ENCODE measurements at regions not wholly inside any gene's neighbourhood (a gene's known extent, or its start where the extent isn't known, plus 50 kb on each side); places are given as distances from the start of the nearest gene placed in this dataset.

GRCh38 chr13:65829241-65830008 is 1400.7 kb downstream of the PCDH9 start:
- no peak for ATAC-seq (ENCODE audit: insufficient number of reproducible peaks, low FRiP score, low read depth)
- no peaks in the 10 kb centered on the region for H3K4me1 ChIP-seq (ENCODE audit: control insufficient read depth in 1 of 2, low read depth in 2 of 2)
- DNase-seq (ENCODE audit: low spot score): no peak

GRCh38 chr13:65826657-65827056 is 1403.5 kb downstream of the PCDH9 start:
- H3K9me3 ChIP-seq: no peaks in the 10 kb centered on the region
- ATAC-seq (ENCODE audit: insufficient number of reproducible peaks, low FRiP score, low read depth) (no peak), DNase-seq (ENCODE audit: low spot score) (no peak)
- no peaks in the 10 kb centered on the region for H3K36me3 ChIP-seq
- H3K4me3 ChIP-seq: no peak overlapping the region
- no peaks in the 10 kb centered on the region for H3K4me1 ChIP-seq (ENCODE audit: control insufficient read depth in 1 of 2, low read depth in 2 of 2)
- TF ChIP-seq, protein P1, sequence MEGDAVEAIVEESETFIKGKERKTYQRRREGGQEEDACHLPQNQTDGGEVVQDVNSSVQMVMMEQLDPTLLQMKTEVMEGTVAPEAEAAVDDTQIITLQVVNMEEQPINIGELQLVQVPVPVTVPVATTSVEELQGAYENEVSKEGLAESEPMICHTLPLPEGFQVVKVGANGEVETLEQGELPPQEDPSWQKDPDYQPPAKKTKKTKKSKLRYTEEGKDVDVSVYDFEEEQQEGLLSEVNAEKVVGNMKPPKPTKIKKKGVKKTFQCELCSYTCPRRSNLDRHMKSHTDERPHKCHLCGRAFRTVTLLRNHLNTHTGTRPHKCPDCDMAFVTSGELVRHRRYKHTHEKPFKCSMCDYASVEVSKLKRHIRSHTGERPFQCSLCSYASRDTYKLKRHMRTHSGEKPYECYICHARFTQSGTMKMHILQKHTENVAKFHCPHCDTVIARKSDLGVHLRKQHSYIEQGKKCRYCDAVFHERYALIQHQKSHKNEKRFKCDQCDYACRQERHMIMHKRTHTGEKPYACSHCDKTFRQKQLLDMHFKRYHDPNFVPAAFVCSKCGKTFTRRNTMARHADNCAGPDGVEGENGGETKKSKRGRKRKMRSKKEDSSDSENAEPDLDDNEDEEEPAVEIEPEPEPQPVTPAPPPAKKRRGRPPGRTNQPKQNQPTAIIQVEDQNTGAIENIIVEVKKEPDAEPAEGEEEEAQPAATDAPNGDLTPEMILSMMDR (IDR thresholded peaks at IDR 0.05): no peak
- no peaks in the 10 kb centered on the region for H3K27me3 ChIP-seq (replicated peaks; ENCODE audit: insufficient read depth)
- no peak overlapping the region for H3K27ac ChIP-seq

More at GRCh38 chr13:65829241-65830008, 1400.7 kb downstream of the PCDH9 start:
- H3K27me3 ChIP-seq (replicated peaks; ENCODE audit: insufficient read depth): no peaks in the 10 kb centered on the region
- H3K9me3 ChIP-seq: no peaks in the 10 kb centered on the region
- TF ChIP-seq, protein P1 (IDR thresholded peaks at IDR 0.05): no peak
- no peak overlapping the region for H3K4me3 ChIP-seq
- H3K36me3 ChIP-seq: no peaks in the 10 kb centered on the region
- no peak overlapping the region for H3K27ac ChIP-seq

DNA sequence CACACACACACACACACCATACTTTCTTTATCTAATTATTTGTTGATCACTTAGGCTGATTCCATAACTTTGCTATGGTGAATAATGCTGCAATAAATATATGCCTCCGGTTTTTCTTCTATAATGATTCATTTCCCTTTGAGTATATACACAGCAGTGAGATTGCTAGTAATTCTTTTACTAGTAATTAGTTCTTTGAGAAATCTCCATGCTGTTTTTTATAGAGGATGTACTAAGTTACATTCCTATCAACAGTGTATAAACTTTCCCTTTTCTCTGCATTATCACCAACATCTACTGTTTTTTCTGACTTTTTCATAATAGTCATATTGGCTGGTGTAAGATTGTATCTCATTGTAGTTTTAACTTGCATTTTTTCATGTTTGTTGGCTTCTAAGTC is 1405.1 kb downstream of the PCDH9 start:
- Histone ChIP-seq H3K4me3 (no peak overlapping the region), H3K27ac (no peak overlapping the region), H3K4me1 (ENCODE audit: control insufficient read depth in 1 of 2, low read depth in 2 of 2) (no peaks in the 10 kb centered on the region), H3K27me3 (replicated peaks; ENCODE audit: insufficient read depth) (no peaks in the 10 kb centered on the region), H3K36me3 (no peaks in the 10 kb centered on the region), H3K9me3 (no peaks in the 10 kb centered on the region)
- DNase-seq (ENCODE audit: low spot score) (no peak), ATAC-seq (ENCODE audit: insufficient number of reproducible peaks, low FRiP score, low read depth) (no peak)
- TF ChIP-seq, protein P1 (IDR thresholded peaks at IDR 0.05): no peak

- Histone ChIP-seq H3K27ac (no peak overlapping the region), H3K27me3 (replicated peaks; ENCODE audit: insufficient read depth) (no peaks in the 10 kb centered on the region), H3K4me1 (ENCODE audit: control insufficient read depth in 1 of 2, low read depth in 2 of 2) (no peaks in the 10 kb centered on the region), H3K9me3 (no peaks in the 10 kb centered on the region), H3K36me3 (no peaks in the 10 kb centered on the region), H3K4me3 (no peak overlapping the region)
- ATAC-seq (ENCODE audit: insufficient number of reproducible peaks, low FRiP score, low read depth) (no peak), DNase-seq (ENCODE audit: low spot score) (no peak)
- TF ChIP-seq, protein P1 (IDR thresholded peaks at IDR 0.05): no peak
These were observed 1422.1 kb downstream of the PCDH9 start for GRCh38 chr13:65808061-65808460.

GRCh38 chr13:65803530-65804392 is 1426.4 kb downstream of the PCDH9 start:
- no peaks in the 10 kb centered on the region for H3K27me3 ChIP-seq (replicated peaks; ENCODE audit: insufficient read depth)
- DNase-seq (ENCODE audit: low spot score) (no peak), ATAC-seq (ENCODE audit: insufficient number of reproducible peaks, low FRiP score, low read depth) (no peak)
- TF ChIP-seq, protein P1 (IDR thresholded peaks at IDR 0.05): no peak
- H3K9me3 ChIP-seq: no peaks in the 10 kb centered on the region
- H3K4me3 ChIP-seq: no peak overlapping the region
- H3K4me1 ChIP-seq (ENCODE audit: control insufficient read depth in 1 of 2, low read depth in 2 of 2): no peaks in the 10 kb centered on the region
- no peak overlapping the region for H3K27ac ChIP-seq
- H3K36me3 ChIP-seq: no peaks in the 10 kb centered on the region
